BLaER1 treated with 17β-estradiol and CSF1 and Interleukin-3, amounts not matched to agents 10 nM and 100 nM (cell line): ENCODE measurements at regions not wholly inside any gene's neighbourhood (a gene's known extent, or its start where the extent isn't known, plus 50 kb on each side); places are given as distances from the start of the nearest gene placed in this dataset.

Source experiments
- H3K27ac ChIP-seq, 11 experiments: shearing (Covaris generic); formaldehyde crosslinking; 2 replicates each; pipeline ENCODE4 v1.8.1; 2022
- H3K27me3 ChIP-seq, 11 experiments: shearing (Covaris generic); formaldehyde crosslinking; 2 replicates each; pipeline ENCODE4 v1.8.1; 2022
- H3K36me3 ChIP-seq, 11 experiments: shearing (Covaris generic); formaldehyde crosslinking; 2 replicates each; pipeline ENCODE4 v1.8.1; 2022
- H3K4me1 ChIP-seq, 10 experiments: shearing (Covaris generic); formaldehyde crosslinking; 2 replicates each; pipeline ENCODE4 v1.8.1; 2022
- H3K4me2 ChIP-seq, 11 experiments: shearing (Covaris generic); formaldehyde crosslinking; 2 replicates each; pipeline ENCODE4 v1.8.1; 2022
- H3K4me3 ChIP-seq, 10 experiments: shearing (Covaris generic); formaldehyde crosslinking; 2 replicates each; pipeline ENCODE4 v1.8.1; 2022
- H3K9ac ChIP-seq, 11 experiments: shearing (Covaris generic); formaldehyde crosslinking; 2 replicates each; pipeline ENCODE4 v1.8.1; 2022
- H3K9me3 ChIP-seq, 11 experiments: shearing (Covaris generic); formaldehyde crosslinking; replicated peaks in 1 of 11; 2 replicates each; pipeline ENCODE4 v1.8.1; 2022
- H4K20me1 ChIP-seq, 11 experiments: shearing (Covaris generic); formaldehyde crosslinking; 2 replicates each; pipeline ENCODE4 v1.8.1; 2022
- Cebpa-rat ChIP-seq, 11 experiments: shearing (Covaris generic); IDR thresholded peaks; 2 replicates each; pipeline ENCODE4 v1.8.1; 2022

- TF ChIP-seq Cebpa-rat (IDR thresholded peaks at IDR 0.05): no peak
- H3K27ac ChIP-seq: no peak overlapping the region
- no peaks in the 10 kb centered on the region for H3K9me3 ChIP-seq
- peaks cover 5 to 13% (median 8%) of the 10 kb centered on the region in 10 experiments for H3K4me1 ChIP-seq
- H4K20me1 ChIP-seq: peaks cover 0 to 5% (median 0%) of the 10 kb centered on the region in 11 experiments; a peak in 3 of 22 replicates
- H3K4me2 ChIP-seq: no peak overlapping the region
- H3K9ac ChIP-seq: no peak overlapping the region
- no peak overlapping the region for H3K4me3 ChIP-seq
- H3K36me3 ChIP-seq: no peaks in the 10 kb centered on the region
- H3K27me3 ChIP-seq: no peaks in the 10 kb centered on the region
Observed at GRCh38 chr11:116698080-116698479, 74.7 kb downstream of the BUD13 start.

GRCh38 chr11:116697639-116698038 is 75.1 kb downstream of the BUD13 start:
- H4K20me1 ChIP-seq: peaks cover 0 to 9% (median 0%) of the 10 kb centered on the region in 11 experiments; a peak in 3 of 22 replicates
- TF ChIP-seq Cebpa-rat (IDR thresholded peaks at IDR 0.05): no peak
- H3K27me3 ChIP-seq: no peaks in the 10 kb centered on the region
- H3K36me3 ChIP-seq: no peaks in the 10 kb centered on the region
- H3K9me3 ChIP-seq: no peaks in the 10 kb centered on the region
- H3K9ac ChIP-seq: no peak overlapping the region
- H3K27ac ChIP-seq: no peak overlapping the region
- no peak overlapping the region for H3K4me3 ChIP-seq
- H3K4me1 ChIP-seq: peaks cover under 1 to 11% (median 5%) of the 10 kb centered on the region in 10 experiments; a peak in 14 of 20 replicates
- H3K4me2 ChIP-seq: no peak overlapping the region

GRCh38 chr11:116697011-116697410 is 75.8 kb downstream of the BUD13 start:
- H3K9me3 ChIP-seq: no peaks in the 10 kb centered on the region
- H3K4me2 ChIP-seq: peak overlapping the region in 3 of 11 experiments; percentile 77 to 86 (median 78); a peak in 5 of 22 replicates
- H3K27me3 ChIP-seq: no peaks in the 10 kb centered on the region
- no peak for TF ChIP-seq Cebpa-rat (IDR thresholded peaks at IDR 0.05)
- H3K9ac ChIP-seq: no peak overlapping the region
- no peak overlapping the region for H3K4me3 ChIP-seq
- peaks cover 0 to 15% (median 0%) of the 10 kb centered on the region in 11 experiments; a peak in 3 of 22 replicates for H4K20me1 ChIP-seq
- peaks cover 0 to 11% (median 4%) of the 10 kb centered on the region in 10 experiments; a peak in 9 of 20 replicates for H3K4me1 ChIP-seq
- no peaks in the 10 kb centered on the region for H3K36me3 ChIP-seq
- no peak overlapping the region for H3K27ac ChIP-seq

- H3K9me3 ChIP-seq: no peaks in the 10 kb centered on the region
- H3K4me2 ChIP-seq: peak overlapping the region in 5 of 11 experiments; percentile 37 to 86 (median 77); a peak in 9 of 22 replicates
- H3K27ac ChIP-seq: no peak overlapping the region
- peaks cover 0 to 17% (median 0%) of the 10 kb centered on the region in 11 experiments; a peak in 3 of 22 replicates for H4K20me1 ChIP-seq
- H3K27me3 ChIP-seq: no peaks in the 10 kb centered on the region
- peaks cover 0 to 11% (median 4%) of the 10 kb centered on the region in 10 experiments; a peak in 9 of 20 replicates for H3K4me1 ChIP-seq
- TF ChIP-seq Cebpa-rat (IDR thresholded peaks at IDR 0.05): no peak
- H3K9ac ChIP-seq: peak overlapping the region in 1 of 11 experiments; percentile 45; a peak in 1 of 22 replicates
- H3K36me3 ChIP-seq: no peaks in the 10 kb centered on the region
- no peak overlapping the region for H3K4me3 ChIP-seq
Observed at GRCh38 chr11:116696381-116696941, 76.3 kb downstream of the BUD13 start.

- TF ChIP-seq Cebpa-rat (IDR thresholded peaks at IDR 0.05): no peak
- Histone ChIP-seq H3K9ac (no peak overlapping the region), H3K4me2 (peak overlapping the region in 4 of 11 experiments; percentile 53 to 86 (median 78); a peak in 5 of 22 replicates), H3K27ac (no peak overlapping the region), H4K20me1 (peaks cover 0 to 17% (median 0%) of the 10 kb centered on the region in 11 experiments; a peak in 3 of 22 replicates), H3K27me3 (no peaks in the 10 kb centered on the region), H3K4me1 (peaks cover 0 to 11% (median 4%) of the 10 kb centered on the region in 10 experiments; a peak in 9 of 20 replicates), H3K4me3 (no peak overlapping the region), H3K36me3 (no peaks in the 10 kb centered on the region), H3K9me3 (no peaks in the 10 kb centered on the region)
Observed at GRCh38 chr11:116695657-116696254, 77.0 kb downstream of the BUD13 start.

GRCh38 chr11:116694815-116695590 is 77.8 kb downstream of the BUD13 start:
- Histone ChIP-seq H3K4me3 (no peak overlapping the region), H3K9ac (no peak overlapping the region), H3K4me1 (peaks cover 0 to 11% (median 4%) of the 10 kb centered on the region in 10 experiments; a peak in 9 of 20 replicates), H3K27me3 (no peaks in the 10 kb centered on the region), H3K27ac (no peak overlapping the region), H3K9me3 (no peaks in the 10 kb centered on the region), H4K20me1 (peaks cover 0 to 17% (median 0%) of the 10 kb centered on the region in 11 experiments; a peak in 3 of 22 replicates), H3K36me3 (no peaks in the 10 kb centered on the region), H3K4me2 (no peak overlapping the region)
- no peak for TF ChIP-seq Cebpa-rat (IDR thresholded peaks at IDR 0.05)

- Histone ChIP-seq H3K27me3 (no peaks in the 10 kb centered on the region), H3K9me3 (no peaks in the 10 kb centered on the region), H3K36me3 (no peaks in the 10 kb centered on the region), H3K4me1 (peaks cover 0 to 11% (median 4%) of the 10 kb centered on the region in 10 experiments; a peak in 9 of 20 replicates), H3K27ac (no peak overlapping the region), H4K20me1 (peaks cover 0 to 17% (median 0%) of the 10 kb centered on the region in 11 experiments; a peak in 3 of 22 replicates), H3K9ac (no peak overlapping the region), H3K4me3 (no peak overlapping the region), H3K4me2 (no peak overlapping the region)
- no peak for TF ChIP-seq Cebpa-rat (IDR thresholded peaks at IDR 0.05)
Observed at GRCh38 chr11:116694349-116694725, 78.5 kb downstream of the BUD13 start.

- peaks cover 0 to 11% (median 4%) of the 10 kb centered on the region in 10 experiments; a peak in 9 of 20 replicates for H3K4me1 ChIP-seq
- no peaks in the 10 kb centered on the region for H3K9me3 ChIP-seq
- no peak overlapping the region for H3K9ac ChIP-seq
- TF ChIP-seq Cebpa-rat (IDR thresholded peaks at IDR 0.05): no peak
- no peak overlapping the region for H3K4me3 ChIP-seq
- H3K4me2 ChIP-seq: no peak overlapping the region
- no peaks in the 10 kb centered on the region for H3K36me3 ChIP-seq
- peaks cover 0 to 17% (median 0%) of the 10 kb centered on the region in 11 experiments; a peak in 3 of 22 replicates for H4K20me1 ChIP-seq
- H3K27me3 ChIP-seq: no peaks in the 10 kb centered on the region
- H3K27ac ChIP-seq: no peak overlapping the region
Observed at GRCh38 chr11:116693593-116694348, 79.0 kb downstream of the BUD13 start.
